HepG2 (cell line): ENCODE measurements at regions not wholly inside any gene's neighbourhood (a gene's known extent, or its start where the extent isn't known, plus 50 kb on each side); places are given as distances from the start of the nearest gene placed in this dataset.

ENCODE experiments used
- ATAC-seq: fragments of 200-7000 bp; cut with Tn5 transposase; 3 replicates; pipeline ENCODE4 v1.9.1; 2020; ENCODE audit warnings: mild to moderate bottlenecking, moderate library complexity
- BruUV-seq: library from RNA; stranded (reverse); fragments of 400-500 nt; replicated peaks from 2 replicates; lab custom pipeline; 2021; lab: Mats Ljungman, UMichigan
- CTCF ChIA-PET: fragments of 300-600 bp; formaldehyde crosslinking; extraction: SDS; loops from one replicate; lab custom pipeline; 2021; ENCODE audit warnings: low total read pairs, inconsistent platforms, low intra/inter-chr PET ratio; lab: Yijun Ruan, JAX
- POLR2A ChIA-PET: fragments of 350-600 bp; sonication (Branson Sonifier 250); formaldehyde crosslinking; loops from one replicate; lab custom pipeline; 2020; ENCODE audit warnings: antibody characterized with exemption, inconsistent platforms; lab: Yijun Ruan, JAX
- DNase-seq: peaks from one replicate; pipeline ENCODE4 v3.0.0-alpha.2; 2015; ENCODE audit warnings: low spot score
- FAIRE-seq: peaks from 3 replicates; lab custom pipeline; 2011; peaks lifted over from hg19 to GRCh38; lab: Jason Lieb, UNC
- H2AFZ ChIP-seq: one replicate; pipeline ENCODE4 v1.6.1; 2011; ENCODE audit warnings: low read length, inconsistent platforms
- H3K27ac ChIP-seq: fragments of 300-600 bp; 3 replicates; pipeline ENCODE4 v1.8.0; 2011; ENCODE audit warnings: mixed run types, mild to moderate bottlenecking, mixed read lengths, low read length, inconsistent platforms; ENCODE audit not compliant: insufficient read depth; ENCODE audit errors: extremely low read length
- H3K27me3 ChIP-seq, 2 experiments: fragments of 200-600 bp in 1 of 2; 2 replicates in 1 of 2; 3 replicates in 1 of 2; pipeline versions ENCODE4 v1.6.0 to v1.8.0; 2011; ENCODE audit warnings: low read length in 2 of 2, mild to moderate bottlenecking in 2 of 2, moderate library complexity in 2 of 2, inconsistent platforms in 1 of 2; ENCODE audit not compliant: insufficient read depth in 2 of 2, control insufficient read depth in 1 of 2
- H3K36me3 ChIP-seq, 2 experiments: fragments of 200-600 bp in 1 of 2; replicated peaks in 1 of 2; 2 replicates in 1 of 2; 3 replicates in 1 of 2; pipeline versions ENCODE4 v1.5.1 to v1.8.0; 2011; ENCODE audit warnings: low read length in 2 of 2, inconsistent platforms in 1 of 2; ENCODE audit not compliant: insufficient read depth in 2 of 2, control insufficient read depth in 1 of 2
- H3K4me1 ChIP-seq: 2 replicates; pipeline ENCODE4 v1.5.1; 2012; ENCODE audit warnings: low read length, inconsistent platforms; ENCODE audit not compliant: insufficient read depth
- H3K4me2 ChIP-seq: 2 replicates; pipeline ENCODE4 v1.6.0; 2011; ENCODE audit warnings: low read depth, low read length, inconsistent platforms
- H3K4me3 ChIP-seq, 3 experiments: fragments of 200-600 bp in 1 of 3; sonication (generic), shearing (Covaris generic) in 1 of 3; replicated peaks in 1 of 3; 2 replicates each; pipeline ENCODE4 v1.5.1; 2011 to 2016; ENCODE audit warnings: low read length in 3 of 3, inconsistent platforms in 2 of 3, low read depth in 2 of 3, mild to moderate bottlenecking in 2 of 3, control low read depth in 1 of 3, mixed read lengths in 1 of 3; ENCODE audit not compliant: insufficient read depth in 1 of 3
- H3K79me2 ChIP-seq: one replicate; pipeline ENCODE4 v1.6.1; 2011; ENCODE audit warnings: low read length, inconsistent platforms; ENCODE audit not compliant: insufficient read depth
- H3K9ac ChIP-seq: 2 replicates; pipeline ENCODE4 v1.6.0; 2011; ENCODE audit warnings: mild to moderate bottlenecking, low read depth, low read length, inconsistent platforms; ENCODE audit not compliant: insufficient read depth
- H3K9me3 ChIP-seq: 2 replicates; pipeline ENCODE4 v1.5.1; 2012; ENCODE audit warnings: mild to moderate bottlenecking, low read length
- H4K20me1 ChIP-seq: 2 replicates; pipeline ENCODE4 v1.6.0; 2011; ENCODE audit warnings: inconsistent platforms, mild to moderate bottlenecking, low read length, moderate library complexity; ENCODE audit not compliant: insufficient read depth
- MYNN ChIP-seq: sonication (generic); formaldehyde crosslinking; IDR thresholded peaks from 2 replicates; pipeline ENCODE4 v1.4.0; 2020; ENCODE audit warnings: mild to moderate bottlenecking, low read depth, missing genetic modification reagents
- SPEN ChIP-seq: sonication (generic); formaldehyde crosslinking; IDR thresholded peaks from 2 replicates; pipeline ENCODE4 v1.5.1; 2020; ENCODE audit warnings: low read depth, mild to moderate bottlenecking, missing genetic modification reagents
- STAG1 ChIP-seq: sonication (generic); formaldehyde crosslinking; IDR thresholded peaks from 2 replicates; pipeline ENCODE4 v1.4.0; 2020; ENCODE audit warnings: missing genetic modification reagents
- WGBS: methylation state at CpG from one replicate; pipeline ENCODE4 v1.1.6; 2017; ENCODE audit warnings: low lambda C conversion rate; 5-methylcytosine and 5-hydroxymethylcytosine counted together
- in situ Hi-C: cut with HindIII; loops from 2 replicates; pipeline ENCODE4 v1.10.0; 2017; ENCODE audit warnings: low pct_unique_long_range_greater_than_20kb; ENCODE audit not compliant: extremely low pct_ligation_motif_present
- intact Hi-C: fragments of 100-400 bp; cut with micrococcal nuclease; formaldehyde crosslinking; loops from one replicate; pipeline ENCODE4 v1.10.0; 2022; ENCODE audit not compliant: unreplicated experiment
- TF ChIP-seq, protein P1 (sequence below): sonication (generic); formaldehyde crosslinking; IDR thresholded peaks from 2 replicates; pipeline ENCODE4 v1.5.1; 2020; ENCODE audit warnings: missing genetic modification reagents, mild to moderate bottlenecking, borderline replicate concordance
- TF ChIP-seq, protein P2 (sequence below): sonication (generic); formaldehyde crosslinking; IDR thresholded peaks from 2 replicates; pipeline ENCODE4 v1.5.0; 2020; ENCODE audit warnings: mild to moderate bottlenecking, missing genetic modification reagents

DNA sequence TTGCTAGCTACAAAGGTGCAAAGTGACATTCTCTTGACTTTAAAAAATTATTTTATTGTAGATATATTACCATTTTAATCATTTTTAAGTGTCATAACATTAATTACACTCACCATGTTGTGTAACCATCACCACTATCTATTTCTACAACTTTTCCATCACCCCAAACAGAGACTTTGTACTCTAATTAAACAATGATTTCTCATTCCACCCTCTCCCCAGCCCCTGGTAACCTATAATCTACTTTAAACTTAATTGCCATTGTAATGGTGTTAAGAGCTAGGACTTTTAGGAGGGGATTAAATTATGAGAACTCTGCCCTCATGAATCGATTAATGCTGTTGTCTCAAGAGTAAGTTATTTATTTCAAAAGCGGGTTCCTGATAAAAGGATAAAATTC is 352.9 kb upstream of the SEL1L start:
- in situ Hi-C loops = no loop called here

DNA sequence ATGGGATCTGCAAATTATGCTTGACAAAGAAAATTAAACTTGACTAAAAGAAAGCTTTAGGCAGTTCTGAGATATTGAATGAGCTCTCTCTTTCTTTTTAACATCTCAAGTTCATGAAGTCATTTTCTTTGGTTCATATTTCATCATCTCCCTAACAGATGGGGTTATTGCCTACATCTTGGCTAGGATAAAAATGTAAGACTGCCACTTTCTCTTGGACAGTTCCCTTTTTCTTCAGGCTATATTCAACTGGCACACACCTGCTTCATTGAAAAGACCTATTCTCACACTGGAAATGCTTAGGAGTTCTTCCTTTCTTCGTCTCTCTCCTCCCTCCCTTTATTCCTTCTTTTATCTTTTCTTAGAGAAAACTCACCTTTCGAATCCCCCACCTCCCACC is 355.9 kb upstream of the SEL1L start:
- ChIA-PET CTCF (no interaction called here), POLR2A (no interaction called here)
- Histone ChIP-seq H3K27me3 (no peaks in the 10 kb centered on the region), H4K20me1 (no peaks in the 10 kb centered on the region), H3K4me3 (no peak overlapping the region), H3K27ac (no peak overlapping the region), H2AFZ (no peak overlapping the region), H3K9me3 (peaks cover 95% of the 10 kb centered on the region), H3K36me3 (no peaks in the 10 kb centered on the region), H3K79me2 (no peaks in the 10 kb centered on the region), H3K4me1 (no peaks in the 10 kb centered on the region), H3K9ac (no peak overlapping the region)
- intact Hi-C loops (no loop called here), in situ Hi-C loops (no loop called here)
- DNase-seq (no peak), ATAC-seq (no peak), FAIRE-seq (no peak)
- WGBS = 1% methylated on average over 2 of the region's 2 CpGs
- no TSS peak for BruUV-seq
- TF ChIP-seq SPEN (CRISPR knock-in tag) (no peak), STAG1 (no peak)
- TF ChIP-seq, protein P1, sequence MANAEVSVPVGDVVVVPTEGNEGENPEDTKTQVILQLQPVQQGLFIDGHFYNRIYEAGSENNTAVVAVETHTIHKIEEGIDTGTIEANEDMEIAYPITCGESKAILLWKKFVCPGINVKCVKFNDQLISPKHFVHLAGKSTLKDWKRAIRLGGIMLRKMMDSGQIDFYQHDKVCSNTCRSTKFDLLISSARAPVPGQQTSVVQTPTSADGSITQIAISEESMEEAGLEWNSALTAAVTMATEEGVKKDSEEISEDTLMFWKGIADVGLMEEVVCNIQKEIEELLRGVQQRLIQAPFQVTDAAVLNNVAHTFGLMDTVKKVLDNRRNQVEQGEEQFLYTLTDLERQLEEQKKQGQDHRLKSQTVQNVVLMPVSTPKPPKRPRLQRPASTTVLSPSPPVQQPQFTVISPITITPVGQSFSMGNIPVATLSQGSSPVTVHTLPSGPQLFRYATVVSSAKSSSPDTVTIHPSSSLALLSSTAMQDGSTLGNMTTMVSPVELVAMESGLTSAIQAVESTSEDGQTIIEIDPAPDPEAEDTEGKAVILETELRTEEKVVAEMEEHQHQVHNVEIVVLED = no peak
- TF ChIP-seq, all 625 proteins: peak for 0
- H3K4me2 ChIP-seq = no peak overlapping the region

More for the DNA sequence above, 352.9 kb upstream of the SEL1L start:
- no peak overlapping the region for H3K4me3 ChIP-seq
- CTCF ChIA-PET = no interaction called here
- WGBS = 2% methylated on average over 2 of the region's 2 CpGs
- H3K36me3 ChIP-seq = no peaks in the 10 kb centered on the region
- H4K20me1 ChIP-seq = no peaks in the 10 kb centered on the region
- H3K27me3 ChIP-seq = no peaks in the 10 kb centered on the region
- intact Hi-C loops = no loop called here
- H3K9ac ChIP-seq = no peak overlapping the region
- ATAC-seq = no peak
- BruUV-seq = no TSS peak
- no peak overlapping the region for H2AFZ ChIP-seq
- TF ChIP-seq MYNN (CRISPR knock-in tag) = no peak
- TF ChIP-seq, protein P2, sequence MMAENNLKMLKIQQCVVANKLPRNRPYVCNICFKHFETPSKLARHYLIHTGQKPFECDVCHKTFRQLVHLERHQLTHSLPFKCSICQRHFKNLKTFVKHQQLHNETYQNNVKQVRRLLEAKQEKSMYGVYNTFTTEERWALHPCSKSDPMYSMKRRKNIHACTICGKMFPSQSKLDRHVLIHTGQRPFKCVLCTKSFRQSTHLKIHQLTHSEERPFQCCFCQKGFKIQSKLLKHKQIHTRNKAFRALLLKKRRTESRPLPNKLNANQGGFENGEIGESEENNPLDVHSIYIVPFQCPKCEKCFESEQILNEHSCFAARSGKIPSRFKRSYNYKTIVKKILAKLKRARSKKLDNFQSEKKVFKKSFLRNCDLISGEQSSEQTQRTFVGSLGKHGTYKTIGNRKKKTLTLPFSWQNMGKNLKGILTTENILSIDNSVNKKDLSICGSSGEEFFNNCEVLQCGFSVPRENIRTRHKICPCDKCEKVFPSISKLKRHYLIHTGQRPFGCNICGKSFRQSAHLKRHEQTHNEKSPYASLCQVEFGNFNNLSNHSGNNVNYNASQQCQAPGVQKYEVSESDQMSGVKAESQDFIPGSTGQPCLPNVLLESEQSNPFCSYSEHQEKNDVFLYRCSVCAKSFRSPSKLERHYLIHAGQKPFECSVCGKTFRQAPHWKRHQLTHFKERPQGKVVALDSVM (CRISPR knock-in tag) = no peak
- peaks cover 92% of the 10 kb centered on the region for H3K9me3 ChIP-seq
- no peak for DNase-seq
- no peaks in the 10 kb centered on the region for H3K4me1 ChIP-seq
- no peak overlapping the region for H3K27ac ChIP-seq
- H3K79me2 ChIP-seq = no peaks in the 10 kb centered on the region
- FAIRE-seq = no peak
- H3K4me2 ChIP-seq = no peak overlapping the region
- POLR2A ChIA-PET = no interaction called here
